HEK293T (cell line): ENCODE measurements at regions not wholly inside any gene's neighbourhood (a gene's known extent, or its start where the extent isn't known, plus 50 kb on each side); places are given as distances from the start of the nearest gene placed in this dataset.

Experiments used
- CTCF ChIA-PET: fragments of 350-600 bp; formaldehyde crosslinking; extraction: SDS; loops from one replicate; lab custom pipeline; 2021; ENCODE audit warnings: antibody characterized with exemption, inconsistent platforms; lab: Yijun Ruan, JAX
- POLR2A ChIA-PET: fragments of 350-600 bp; formaldehyde crosslinking; extraction: SDS; loops from one replicate; lab custom pipeline; 2020; ENCODE audit warnings: antibody characterized with exemption, inconsistent platforms; lab: Yijun Ruan, JAX
- DNase-seq: peaks from one replicate; pipeline ENCODE4 v3.0.0; 2012; ENCODE audit warnings: mixed read lengths; ENCODE audit errors: extremely low spot score
- ARNT ChIP-seq: fragments of 450-650 bp; IDR thresholded peaks from 2 replicates; pipeline ENCODE4 v1.6.1; 2017; ENCODE audit warnings: mild to moderate bottlenecking
- BHLHE40 ChIP-seq: fragments of 450-650 bp; IDR thresholded peaks from 2 replicates; pipeline ENCODE4 v1.6.1; 2016; ENCODE audit warnings: mild to moderate bottlenecking, moderate library complexity, borderline replicate concordance
- CTBP1 ChIP-seq: fragments of 450-650 bp; IDR thresholded peaks from 2 replicates; pipeline ENCODE4 v1.6.1; 2016; ENCODE audit warnings: borderline replicate concordance
- ELF4 ChIP-seq: fragments of 450-650 bp; IDR thresholded peaks from 2 replicates; pipeline ENCODE4 v1.6.1; 2017; ENCODE audit warnings: antibody characterized with exemption
- FOXA1 ChIP-seq: fragments of 450-650 bp; IDR thresholded peaks from 2 replicates; pipeline ENCODE4 v1.6.1; 2016; ENCODE audit warnings: mild to moderate bottlenecking
- FOXK2 ChIP-seq: fragments of 450-650 bp; IDR thresholded peaks from 2 replicates; pipeline ENCODE4 v1.6.1; 2016; ENCODE audit warnings: mild to moderate bottlenecking
- FOXM1 ChIP-seq: fragments of 450-650 bp; IDR thresholded peaks from 2 replicates; pipeline ENCODE4 v1.6.1; 2017; ENCODE audit warnings: mild to moderate bottlenecking, borderline replicate concordance
- HDGF ChIP-seq: fragments of 450-650 bp; IDR thresholded peaks from 2 replicates; pipeline ENCODE4 v1.6.1; 2017; ENCODE audit warnings: antibody characterized with exemption, borderline replicate concordance
- L3MBTL2 ChIP-seq: fragments of 450-650 bp; conservative IDR thresholded peaks from 2 replicates; pipeline ENCODE4 v1.6.1; 2016; ENCODE audit warnings: mild to moderate bottlenecking
- LEF1 ChIP-seq: fragments of 450-650 bp; IDR thresholded peaks from 2 replicates; pipeline ENCODE4 v1.6.1; 2017; ENCODE audit warnings: mild to moderate bottlenecking, borderline replicate concordance
- NFRKB ChIP-seq: fragments of 450-650 bp; IDR thresholded peaks from 2 replicates; pipeline ENCODE4 v1.6.1; 2016; ENCODE audit warnings: mild to moderate bottlenecking, moderate library complexity
- SP1 ChIP-seq: fragments of 450-650 bp; IDR thresholded peaks from 2 replicates; pipeline ENCODE4 v1.6.1; 2017
- SUZ12 ChIP-seq: fragments of 450-650 bp; IDR thresholded peaks from 2 replicates; pipeline ENCODE4 v1.6.1; 2016; ENCODE audit warnings: mild to moderate bottlenecking
- TARDBP ChIP-seq: fragments of 450-650 bp; IDR thresholded peaks from 2 replicates; pipeline ENCODE4 v1.6.1; 2016
- ZNF384 ChIP-seq: fragments of 450-650 bp; IDR thresholded peaks from 2 replicates; pipeline ENCODE4 v1.6.1; 2016
- TF ChIP-seq, protein P1 (sequence below): fragments of 450-650 bp; IDR thresholded peaks from 2 replicates; pipeline ENCODE4 v1.6.1; 2016

DNA sequence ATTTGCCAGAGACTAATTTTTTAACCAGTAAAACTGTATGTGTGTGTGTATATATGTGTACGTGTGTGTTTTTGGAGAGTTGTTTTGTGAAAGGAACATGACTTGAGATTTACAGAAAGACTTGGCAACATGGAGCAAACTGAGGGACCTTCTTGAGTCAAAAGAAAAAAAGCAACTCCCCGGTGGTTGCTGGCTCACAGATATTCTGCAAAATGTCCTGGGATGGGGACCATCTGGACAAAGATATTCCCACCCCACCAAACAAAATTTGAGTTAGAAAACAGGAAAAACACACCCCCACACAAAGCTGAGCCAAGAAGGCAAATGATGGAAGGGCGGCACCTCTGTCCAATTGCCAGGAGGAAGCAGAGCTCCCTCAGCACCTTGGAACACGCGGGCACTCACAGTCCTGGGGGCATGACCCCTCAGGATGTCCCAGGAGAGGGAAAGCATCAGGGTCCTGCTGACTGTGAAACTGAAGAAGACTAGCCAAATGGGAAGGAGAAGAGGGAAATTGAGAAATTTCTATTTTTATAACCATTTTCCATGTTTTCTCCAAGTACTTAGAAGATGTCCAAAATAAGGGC, 290.2 kb upstream of the ACVR2A start:
- ChIA-PET CTCF (no interaction called here), POLR2A (no interaction called here)
- TF ChIP-seq L3MBTL2 (no peak), CTBP1 (no peak), LEF1 (no peak), FOXA1 (no peak), NFRKB (no peak), FOXM1 (no peak), SP1 (no peak), TARDBP (no peak), FOXK2 (no peak), ARNT (no peak), HDGF (no peak), BHLHE40 (no peak), ZNF384 (no peak), ELF4 (no peak)
- TF ChIP-seq, protein P1, sequence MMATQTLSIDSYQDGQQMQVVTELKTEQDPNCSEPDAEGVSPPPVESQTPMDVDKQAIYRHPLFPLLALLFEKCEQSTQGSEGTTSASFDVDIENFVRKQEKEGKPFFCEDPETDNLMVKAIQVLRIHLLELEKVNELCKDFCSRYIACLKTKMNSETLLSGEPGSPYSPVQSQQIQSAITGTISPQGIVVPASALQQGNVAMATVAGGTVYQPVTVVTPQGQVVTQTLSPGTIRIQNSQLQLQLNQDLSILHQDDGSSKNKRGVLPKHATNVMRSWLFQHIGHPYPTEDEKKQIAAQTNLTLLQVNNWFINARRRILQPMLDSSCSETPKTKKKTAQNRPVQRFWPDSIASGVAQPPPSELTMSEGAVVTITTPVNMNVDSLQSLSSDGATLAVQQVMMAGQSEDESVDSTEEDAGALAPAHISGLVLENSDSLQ, result no peak
- DNase-seq, result no peak

DNA sequence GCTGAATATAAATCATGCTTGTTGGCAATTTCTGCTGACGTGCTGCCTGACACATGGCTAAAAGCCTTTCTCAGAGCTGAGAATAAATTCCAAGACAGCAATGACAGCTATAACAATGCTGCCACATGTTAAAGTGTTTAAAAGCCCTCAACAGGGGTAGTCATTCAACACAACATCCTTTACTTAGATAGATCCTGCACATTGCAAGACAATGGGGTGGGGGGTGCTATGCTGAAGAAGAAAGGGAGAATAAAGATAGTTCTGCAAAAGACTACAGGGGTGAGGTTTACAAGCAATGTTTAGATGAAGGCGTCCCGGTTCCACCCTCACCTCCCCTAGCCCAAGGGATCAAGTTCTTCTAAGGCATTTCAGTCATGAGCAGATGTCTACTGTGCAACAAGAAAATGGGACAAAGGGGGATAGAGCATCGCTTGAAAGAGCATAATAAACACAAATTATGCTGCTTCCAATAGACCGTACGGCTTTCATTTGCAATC, 291.0 kb upstream of the ACVR2A start:
- CTCF ChIA-PET, result no interaction called here
- DNase-seq, result no peak
- TF ChIP-seq HDGF, result no peak
- TF ChIP-seq TARDBP, result no peak
- TF ChIP-seq ARNT, result no peak
- no peak for TF ChIP-seq ZNF384
- TF ChIP-seq SUZ12, result no peak
- TF ChIP-seq L3MBTL2, result no peak
- no peak for TF ChIP-seq LEF1
- no peak for TF ChIP-seq FOXK2
- no peak for TF ChIP-seq FOXA1
- TF ChIP-seq NFRKB, result no peak
- no peak for TF ChIP-seq FOXM1
- no peak for TF ChIP-seq BHLHE40
- TF ChIP-seq, protein P1, result no peak
- POLR2A ChIA-PET, result no interaction called here

DNA sequence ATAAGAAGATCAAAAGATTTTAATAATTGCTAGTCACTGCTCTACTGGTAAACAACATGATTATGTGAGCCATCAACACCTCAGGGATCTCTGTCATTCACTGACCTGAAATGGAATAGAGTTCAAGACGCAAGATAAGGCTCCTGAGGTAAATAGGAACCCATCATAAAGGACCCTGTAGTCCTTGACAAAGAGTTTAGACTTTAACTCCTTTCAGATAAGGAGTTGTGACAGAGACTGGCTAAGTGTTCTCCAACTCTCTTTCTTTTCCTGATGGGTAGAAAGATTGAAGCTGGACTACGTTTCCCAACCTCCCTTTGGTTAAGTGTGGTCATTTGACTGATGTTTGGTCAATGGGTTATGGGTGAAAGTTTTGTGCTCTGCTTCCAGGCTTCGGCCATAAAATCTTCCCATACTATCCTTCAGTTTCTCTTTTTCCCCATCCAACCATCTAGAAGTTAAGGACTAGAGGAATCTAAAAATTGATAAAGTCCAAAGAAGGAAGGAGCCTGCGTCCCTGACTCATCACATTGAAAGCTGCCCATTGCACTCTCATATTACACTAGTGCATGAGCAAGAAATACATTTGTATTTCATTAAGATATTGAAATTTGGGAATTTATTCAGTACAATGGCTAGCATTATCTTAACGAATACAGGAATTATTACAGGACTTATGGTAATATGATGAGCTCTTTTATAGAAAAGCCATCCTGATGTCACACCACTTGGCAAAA, 293.7 kb upstream of the ACVR2A start:
- no peak for DNase-seq
- TF ChIP-seq SUZ12 (no peak), ARNT (no peak), TARDBP (no peak), BHLHE40 (no peak), FOXA1 (no peak), FOXK2 (no peak), L3MBTL2 (no peak), SP1 (no peak)
- CTCF ChIA-PET, result no interaction called here
- POLR2A ChIA-PET, result no interaction called here

DNA sequence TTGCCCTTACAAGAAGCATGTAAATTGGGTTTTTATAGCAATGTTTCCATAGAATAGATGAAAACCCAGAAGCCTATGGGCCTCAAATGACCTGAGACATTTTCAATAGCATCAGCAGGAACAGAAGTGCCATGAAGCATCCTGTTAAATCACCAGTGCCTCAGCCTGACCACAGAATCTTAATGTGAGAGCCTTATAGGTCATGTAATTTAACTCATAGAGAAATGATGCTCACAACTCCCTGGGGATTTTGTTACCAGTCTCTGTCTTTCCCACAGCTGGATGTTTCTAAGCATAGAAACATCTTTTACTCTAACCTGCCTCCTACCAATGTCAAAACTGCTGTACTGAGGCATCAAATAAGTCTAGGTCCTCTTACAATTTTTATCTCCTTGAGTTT, 295.8 kb upstream of the ACVR2A start:
- TF ChIP-seq, protein P1, result no peak
- TF ChIP-seq BHLHE40 (no peak), ELF4 (no peak), FOXK2 (no peak), SP1 (no peak), FOXM1 (no peak), NFRKB (no peak), CTBP1 (no peak), SUZ12 (no peak), HDGF (no peak), L3MBTL2 (no peak), ZNF384 (no peak), ARNT (no peak), FOXA1 (no peak), TARDBP (no peak), LEF1 (no peak)
- no peak for DNase-seq
- ChIA-PET CTCF (no interaction called here), POLR2A (no interaction called here)

DNA sequence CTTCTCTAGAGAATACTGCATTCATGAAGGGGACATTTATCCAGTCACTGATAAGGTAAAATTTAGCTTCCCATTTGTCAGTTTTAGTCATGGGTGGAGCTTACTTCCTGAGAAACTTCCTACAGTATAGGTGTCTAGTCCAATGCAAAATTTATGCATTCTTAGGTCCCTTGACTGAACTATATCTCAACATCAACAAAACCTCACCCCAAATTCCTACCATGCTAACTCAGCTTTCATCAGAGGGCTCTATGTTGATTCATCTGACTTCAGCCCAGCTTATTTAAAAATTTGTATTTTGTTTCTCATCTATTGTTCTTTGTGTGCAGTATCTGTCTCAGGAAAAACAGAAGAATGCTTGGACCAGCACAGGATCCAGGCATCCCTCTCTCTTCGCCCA, 296.4 kb upstream of the ACVR2A start:
- no peak for DNase-seq
- ChIA-PET POLR2A (no interaction called here), CTCF (no interaction called here)
- TF ChIP-seq NFRKB, result no peak
- no peak for TF ChIP-seq FOXK2
- no peak for TF ChIP-seq ZNF384
- TF ChIP-seq FOXA1, result no peak

DNA sequence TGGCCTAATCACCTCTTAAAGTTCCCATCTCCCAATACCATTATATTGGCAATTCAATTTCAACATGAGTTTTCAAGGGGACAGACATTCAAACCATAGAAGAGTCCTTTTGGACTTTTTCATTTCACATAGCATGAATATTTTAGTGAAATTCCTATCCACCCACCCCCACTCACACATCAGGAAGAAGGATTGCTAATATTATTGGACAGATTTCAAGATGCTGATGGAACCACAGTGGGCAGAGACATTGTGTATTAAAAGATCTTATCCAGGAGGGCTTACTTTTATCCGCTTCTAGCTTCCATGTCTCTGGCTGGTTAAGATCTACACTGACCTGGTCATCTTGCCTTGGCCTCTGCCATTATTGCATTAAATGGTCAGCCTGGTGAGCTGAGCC, 297.4 kb upstream of the ACVR2A start:
- TF ChIP-seq ARNT, result no peak
- TF ChIP-seq CTBP1, result no peak
- DNase-seq, result no peak
- ChIA-PET POLR2A (no interaction called here), CTCF (no interaction called here)

DNA sequence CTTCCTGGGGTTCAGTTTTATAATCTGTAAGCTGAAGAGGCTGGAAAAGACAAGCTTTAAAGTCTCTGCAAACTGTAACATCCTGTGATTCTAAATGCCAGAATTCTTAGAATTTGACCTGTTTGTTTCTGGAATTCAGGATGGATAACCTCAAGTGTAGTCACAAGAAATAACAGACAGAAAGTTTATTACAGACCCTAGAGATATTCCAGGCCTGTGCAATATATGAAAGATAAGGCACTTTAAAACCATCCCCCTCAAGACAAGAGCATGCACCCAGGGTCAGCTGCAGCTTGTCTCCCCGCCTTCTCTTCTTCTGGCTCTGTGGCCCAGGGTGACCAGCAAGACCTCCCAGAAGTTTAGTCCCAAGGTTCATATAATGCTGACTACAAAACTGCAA, 298.7 kb upstream of the ACVR2A start:
- ChIA-PET POLR2A (no interaction called here), CTCF (no interaction called here)

More for the DNA sequence above, 298.7 kb upstream of the ACVR2A start:
- TF ChIP-seq HDGF, result no peak
- no peak for TF ChIP-seq SUZ12
- no peak for DNase-seq
